ENCODE measurements at regions not wholly inside any gene's neighbourhood (a gene's known extent, or its start where the extent isn't known, plus 50 kb on each side); places are given as distances from the start of the nearest gene placed in this dataset.
"Not testable (repeated sequence)": the region's sequence is repeated elsewhere in the genome, so short reads cannot be mapped to it uniquely, and the experiment has no call there.

DNA sequence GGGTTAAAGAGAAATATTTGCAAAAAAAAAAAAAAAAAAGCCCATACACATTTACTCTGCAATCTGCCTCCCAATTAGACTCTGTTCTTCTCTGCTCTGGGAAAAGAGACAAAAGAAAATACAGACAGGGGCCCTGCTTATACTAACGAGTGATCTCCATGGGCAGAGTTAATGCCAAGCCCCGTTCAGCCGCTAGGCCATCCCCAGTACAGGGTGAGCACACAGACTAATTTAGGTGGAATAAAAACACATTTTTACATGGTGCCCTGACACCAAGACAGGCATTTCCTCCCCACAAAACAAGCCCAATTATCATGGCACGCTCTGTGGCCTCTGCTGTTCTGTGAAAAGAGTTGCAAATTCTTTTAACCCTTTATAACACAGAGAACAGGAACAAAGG lies 356.3 kb upstream of the C16orf82 start:
- CTCF ChIA-PET, result interaction anchor here (0.6 to 0.7 kb wide), 2 partner anchors 9 to 102 kb away, joined by 3 read pairs; no protein-coding TSS in a partner anchor
- no peaks in the 10 kb centered on the region for H3K36me3 Mint-ChIP-seq

DNA sequence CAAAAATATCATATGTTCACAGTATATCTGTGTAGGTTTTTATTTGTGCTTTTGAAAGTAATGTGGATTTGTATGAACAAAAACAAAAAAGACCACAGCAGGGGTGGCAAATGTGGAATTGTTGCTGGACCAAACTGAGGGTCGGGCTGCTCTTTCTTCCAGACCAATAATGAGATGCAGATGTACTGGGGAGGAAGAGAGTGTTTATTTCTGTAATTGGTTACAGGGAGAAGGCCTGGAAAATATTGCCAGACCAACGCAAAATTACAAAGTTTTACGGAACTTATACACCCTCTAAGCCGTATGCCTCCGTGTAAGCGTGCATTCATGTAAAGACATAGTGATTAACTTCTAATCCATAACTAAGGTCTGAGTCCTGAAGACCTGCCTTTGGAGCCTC lies 353.9 kb upstream of the C16orf82 start:
- no peaks in the 10 kb centered on the region for H3K27me3 Mint-ChIP-seq
- CTCF ChIA-PET, result no interaction called here
- no peak overlapping the region for H3K27ac Mint-ChIP-seq
- no peak for DNase-seq
- H3K4me3 Mint-ChIP-seq, result no peak overlapping the region
- H3K36me3 Mint-ChIP-seq, result no peaks in the 10 kb centered on the region
- H3K9me3 Mint-ChIP-seq, result peaks cover 2% of the 10 kb centered on the region
- no peaks in the 10 kb centered on the region for H3K4me1 Mint-ChIP-seq

More for the DNA sequence above, 356.3 kb upstream of the C16orf82 start:
- Mint-ChIP-seq H3K4me1 (no peaks in the 10 kb centered on the region), H3K9me3 (peaks cover 2% of the 10 kb centered on the region), H3K27ac (no peak overlapping the region), H3K4me3 (no peak overlapping the region), H3K27me3 (peaks cover 8% of the 10 kb centered on the region)
- no peak for DNase-seq

DNA sequence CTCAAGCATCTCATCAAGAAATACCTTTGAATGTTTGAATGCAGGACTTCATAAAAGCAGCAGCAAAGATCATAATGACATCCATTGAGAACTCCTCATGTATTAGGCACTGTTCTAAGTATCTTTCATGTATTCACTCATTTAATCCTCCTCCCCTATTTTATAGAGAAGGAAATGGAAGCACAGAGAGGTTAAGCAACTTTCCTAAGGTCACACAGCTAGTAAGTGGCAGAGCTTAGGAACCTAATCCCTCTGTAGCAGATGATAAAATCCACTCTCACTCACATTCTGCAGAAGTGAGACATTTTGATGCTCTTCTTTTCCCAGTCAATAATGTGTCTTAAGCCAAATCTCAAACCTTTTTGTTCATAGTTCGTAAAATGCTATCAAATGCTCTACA lies 350.8 kb upstream of the C16orf82 start:
- H3K27ac Mint-ChIP-seq, result no peak overlapping the region
- no peaks in the 10 kb centered on the region for H3K4me1 Mint-ChIP-seq
- H3K9me3 Mint-ChIP-seq, result peaks cover 1% of the 10 kb centered on the region
- no peaks in the 10 kb centered on the region for H3K27me3 Mint-ChIP-seq
- no peak for DNase-seq
- CTCF ChIA-PET, result no interaction called here
- H3K4me3 Mint-ChIP-seq, result no peak overlapping the region
- H3K36me3 Mint-ChIP-seq, result no peaks in the 10 kb centered on the region

DNA sequence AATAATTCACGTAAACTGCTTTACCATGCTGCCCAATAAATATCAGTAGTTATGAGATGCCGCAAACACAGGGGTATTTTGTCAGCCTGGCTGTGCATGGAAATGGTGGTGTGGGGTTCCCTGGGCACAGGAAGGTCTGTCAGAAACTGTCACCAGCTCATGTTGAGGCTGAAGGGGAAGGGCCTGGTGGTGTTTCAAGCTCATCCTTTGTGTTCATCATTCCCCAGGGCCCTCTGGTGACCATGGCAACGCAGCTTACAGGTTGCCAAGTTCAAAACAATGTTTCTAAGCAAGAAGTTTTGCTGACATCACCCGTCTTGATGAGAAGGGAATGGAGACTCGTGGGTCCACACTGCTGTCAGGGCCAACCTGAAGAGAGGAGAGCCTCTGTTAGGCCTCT lies 348.9 kb upstream of the C16orf82 start:
- Mint-ChIP-seq H3K36me3 (no peaks in the 10 kb centered on the region), H3K9me3 (no peaks in the 10 kb centered on the region), H3K27ac (no peak overlapping the region), H3K4me3 (no peak overlapping the region), H3K4me1 (no peaks in the 10 kb centered on the region), H3K27me3 (no peaks in the 10 kb centered on the region)
- CTCF ChIA-PET, result interaction anchor here (0.6 kb wide), 1 partner anchor 143 kb away, joined by 3 read pairs; no protein-coding TSS in a partner anchor
- no peak for DNase-seq

DNA sequence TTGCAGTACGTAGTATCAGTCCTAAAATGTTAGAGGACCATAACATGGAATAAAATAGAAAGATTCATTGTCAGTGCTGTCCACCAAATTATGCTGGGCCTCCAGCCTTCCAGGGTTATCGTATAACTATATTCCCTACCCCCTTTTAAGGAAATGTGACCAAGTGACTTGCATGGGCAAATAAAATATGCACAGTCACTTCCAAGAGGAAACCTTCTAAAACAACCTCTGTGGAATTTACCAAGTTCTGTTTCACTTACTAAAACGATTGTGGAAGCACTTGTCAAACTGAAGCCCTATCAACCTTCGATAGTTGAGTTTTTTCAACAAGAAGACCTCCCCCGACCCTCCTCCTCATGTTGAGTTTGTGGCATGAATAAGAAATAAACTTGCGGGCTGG lies 345.4 kb upstream of the C16orf82 start:
- Mint-ChIP-seq H3K27ac (no peak overlapping the region), H3K9me3 (no peaks in the 10 kb centered on the region), H3K4me1 (no peaks in the 10 kb centered on the region), H3K27me3 (no peaks in the 10 kb centered on the region), H3K36me3 (no peaks in the 10 kb centered on the region), H3K4me3 (no peak overlapping the region)
- CTCF ChIA-PET, result no interaction called here
- no peak for DNase-seq

DNA sequence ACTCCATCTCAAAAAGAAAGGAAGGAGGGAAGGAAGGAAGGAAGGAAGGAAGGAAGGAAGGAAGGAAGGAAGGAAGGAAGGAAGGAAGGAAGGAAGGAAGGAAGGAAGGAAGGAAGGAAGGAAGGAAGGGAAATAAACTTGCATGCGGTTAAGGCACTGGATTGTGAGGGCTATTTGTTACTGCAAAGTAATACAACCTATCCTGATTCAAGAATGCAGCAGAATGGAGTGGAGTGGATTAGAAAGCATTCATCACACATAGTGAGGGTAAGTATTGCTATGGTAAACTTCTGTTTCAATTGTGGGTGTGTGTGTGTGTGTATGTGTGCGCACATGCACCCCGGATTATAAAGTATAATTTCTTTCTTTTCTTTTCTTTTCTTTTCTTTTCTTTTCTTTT lies 344.8 kb upstream of the C16orf82 start:
- H3K36me3 Mint-ChIP-seq, H3K4me3 Mint-ChIP-seq, CTCF ChIA-PET, H3K9me3 Mint-ChIP-seq, H3K27ac Mint-ChIP-seq, H3K27me3 Mint-ChIP-seq, DNase-seq, H3K4me1 Mint-ChIP-seq: not testable (repeated sequence)

DNA sequence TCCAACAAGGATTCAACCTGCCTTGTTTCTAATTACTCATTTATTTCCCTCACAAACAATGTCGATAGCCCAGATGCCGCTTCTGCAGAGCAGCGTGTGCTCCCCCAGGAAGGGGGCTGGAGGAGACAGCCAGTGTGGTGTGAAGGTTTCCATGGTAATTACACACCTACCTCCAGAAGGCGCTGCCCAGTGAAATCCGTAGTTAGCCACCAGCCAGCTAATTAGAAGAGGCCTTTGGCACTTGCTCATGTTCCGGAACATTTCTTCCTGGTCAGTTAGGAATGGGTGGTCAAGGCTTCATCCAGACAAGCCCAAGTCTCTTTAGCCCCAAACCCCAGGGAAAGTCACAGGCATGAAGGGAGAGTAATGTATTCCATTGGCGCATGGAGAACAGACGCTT lies 342.5 kb upstream of the C16orf82 start:
- no peaks in the 10 kb centered on the region for H3K4me1 Mint-ChIP-seq
- no peak for DNase-seq
- H3K9me3 Mint-ChIP-seq, result no peaks in the 10 kb centered on the region
- no peaks in the 10 kb centered on the region for H3K36me3 Mint-ChIP-seq
- CTCF ChIA-PET, result no interaction called here
- no peak overlapping the region for H3K4me3 Mint-ChIP-seq
- peaks cover 13% of the 10 kb centered on the region for H3K27me3 Mint-ChIP-seq
- H3K27ac Mint-ChIP-seq, result no peak overlapping the region

DNA sequence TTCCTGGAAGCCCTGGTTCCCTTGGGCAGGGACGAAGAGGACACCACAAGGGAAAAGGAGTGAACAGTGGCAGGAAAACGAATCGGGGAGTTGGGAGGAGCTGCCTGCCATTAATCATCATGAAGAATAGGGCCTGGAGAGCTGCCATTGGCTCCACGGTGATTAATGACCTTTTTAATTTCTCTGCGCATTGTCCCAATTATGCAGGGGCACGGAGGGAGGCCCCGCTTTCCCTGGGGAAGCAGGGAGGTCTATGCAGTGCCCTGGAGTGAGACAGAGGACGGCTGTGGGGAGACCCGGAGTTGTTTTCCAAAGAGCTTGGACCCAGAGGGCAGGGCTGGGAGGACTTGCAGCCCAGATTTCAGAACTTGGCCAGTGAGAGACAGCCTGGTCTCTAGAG lies 338.9 kb upstream of the C16orf82 start:
- Mint-ChIP-seq H3K36me3 (no peaks in the 10 kb centered on the region), H3K4me1 (no peaks in the 10 kb centered on the region), H3K27ac (no peak overlapping the region), H3K4me3 (no peak overlapping the region), H3K27me3 (peaks cover 24% of the 10 kb centered on the region), H3K9me3 (no peaks in the 10 kb centered on the region)
- DNase-seq, result no peak
- CTCF ChIA-PET, result no interaction called here

DNA sequence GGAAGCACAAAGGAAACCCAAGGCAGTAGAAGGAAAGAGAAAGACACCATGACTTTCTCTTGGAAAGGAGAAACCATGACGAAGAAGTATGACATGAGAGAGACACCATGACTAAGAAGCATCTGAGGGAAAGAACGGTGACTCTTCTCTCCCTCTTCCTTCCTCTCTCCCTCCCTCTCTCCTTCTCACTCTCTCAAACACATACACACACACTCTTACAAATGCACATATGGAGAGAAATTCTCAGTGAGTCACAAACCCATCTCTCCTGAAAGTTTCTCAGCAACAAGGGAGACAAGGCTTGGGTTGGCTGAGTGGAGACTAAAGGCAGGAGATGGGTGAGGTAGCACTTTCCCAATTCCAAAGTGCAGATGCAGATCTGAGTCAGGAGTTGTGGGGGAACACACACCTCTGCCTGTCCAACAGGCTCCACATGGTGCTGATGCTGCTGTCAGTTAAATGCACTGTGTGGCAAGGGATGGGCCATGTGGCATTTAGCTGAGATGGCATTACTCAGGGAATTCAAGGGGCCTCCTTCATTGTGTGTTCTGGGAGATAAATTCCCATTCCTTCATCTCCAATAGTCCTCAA lies 336.7 kb upstream of the C16orf82 start:
- Mint-ChIP-seq H3K36me3 (no peaks in the 10 kb centered on the region), H3K9me3 (no peaks in the 10 kb centered on the region), H3K27me3 (peaks cover 27% of the 10 kb centered on the region), H3K4me3 (no peak overlapping the region), H3K27ac (no peak overlapping the region), H3K4me1 (no peaks in the 10 kb centered on the region)
- DNase-seq, result no peak
- CTCF ChIA-PET, result no interaction called here

DNA sequence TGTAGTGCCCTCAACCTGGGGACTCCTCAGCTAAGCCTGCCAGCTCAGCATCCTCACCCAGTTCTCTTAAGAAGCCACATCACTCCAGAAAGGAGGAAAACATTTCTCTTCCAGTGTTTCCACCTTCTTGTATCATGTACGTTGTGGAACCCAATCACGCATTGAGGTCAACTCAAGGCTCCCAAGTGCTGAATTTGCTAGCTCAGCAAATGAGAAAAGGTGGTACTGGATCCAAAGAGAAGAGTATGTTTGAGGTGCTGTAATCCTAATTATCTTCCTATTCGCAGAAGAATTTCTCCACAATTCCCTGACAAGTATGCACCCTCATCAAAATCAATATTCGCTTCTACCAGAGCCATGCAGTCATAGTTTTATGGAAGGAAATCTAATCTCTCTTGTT lies 335.0 kb upstream of the C16orf82 start:
- Mint-ChIP-seq H3K9me3 (no peaks in the 10 kb centered on the region), H3K27ac (no peak overlapping the region), H3K4me1 (no peaks in the 10 kb centered on the region), H3K36me3 (no peaks in the 10 kb centered on the region), H3K4me3 (no peak overlapping the region), H3K27me3 (peaks cover 27% of the 10 kb centered on the region)
- CTCF ChIA-PET, result no interaction called here
- no peak for DNase-seq

DNA sequence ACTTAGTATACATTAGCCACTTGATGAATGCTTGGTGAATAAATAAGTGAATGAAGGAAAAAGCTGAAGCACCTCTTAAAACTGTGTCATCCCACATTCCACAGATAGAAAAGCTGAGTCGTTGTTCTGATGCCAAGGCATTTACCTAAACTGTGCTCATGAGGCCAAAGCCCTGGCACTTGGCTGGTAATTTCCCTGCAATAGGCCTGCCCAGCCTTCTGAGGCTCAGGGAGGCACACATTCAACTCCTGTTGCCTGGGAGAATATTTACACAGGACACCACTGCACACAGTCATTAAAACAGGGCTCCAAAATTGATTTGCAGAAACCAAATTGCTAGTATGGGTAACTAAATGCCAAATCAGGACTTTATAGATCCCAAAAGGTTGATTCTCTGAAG lies 333.0 kb upstream of the C16orf82 start:
- no peak for DNase-seq
- Mint-ChIP-seq H3K4me1 (no peaks in the 10 kb centered on the region), H3K27ac (no peak overlapping the region), H3K27me3 (peaks cover 15% of the 10 kb centered on the region), H3K4me3 (no peak overlapping the region), H3K36me3 (no peaks in the 10 kb centered on the region), H3K9me3 (no peaks in the 10 kb centered on the region)
- CTCF ChIA-PET, result interaction anchor here (0.7 kb wide), 1 partner anchor 13 kb away, joined by 3 read pairs; no protein-coding TSS in a partner anchor

DNA sequence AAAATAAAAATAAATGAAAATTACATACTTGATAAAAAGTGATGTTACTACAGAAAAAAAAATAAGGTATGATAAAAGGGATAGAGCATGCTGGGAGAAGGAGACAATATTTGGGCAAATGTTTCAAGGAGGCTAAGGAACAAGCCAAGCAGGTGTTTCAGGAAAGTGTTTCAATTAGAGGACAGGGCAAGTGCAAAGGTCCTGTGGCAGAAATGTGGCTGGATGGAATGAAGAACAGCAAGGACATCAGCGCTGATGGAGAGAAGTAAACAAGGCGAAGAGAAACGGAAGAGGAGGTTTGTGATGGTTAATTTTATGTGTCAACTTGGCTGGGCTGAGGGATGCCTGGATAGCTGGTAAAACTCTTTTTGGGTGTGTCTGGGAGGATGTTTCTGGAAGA lies 331.2 kb upstream of the C16orf82 start:
- Mint-ChIP-seq H3K27ac (no peak overlapping the region), H3K27me3 (peaks cover 13% of the 10 kb centered on the region), H3K4me1 (no peaks in the 10 kb centered on the region), H3K36me3 (no peaks in the 10 kb centered on the region), H3K4me3 (no peak overlapping the region), H3K9me3 (no peaks in the 10 kb centered on the region)
- CTCF ChIA-PET, result no interaction called here
- DNase-seq, result no peak

DNA sequence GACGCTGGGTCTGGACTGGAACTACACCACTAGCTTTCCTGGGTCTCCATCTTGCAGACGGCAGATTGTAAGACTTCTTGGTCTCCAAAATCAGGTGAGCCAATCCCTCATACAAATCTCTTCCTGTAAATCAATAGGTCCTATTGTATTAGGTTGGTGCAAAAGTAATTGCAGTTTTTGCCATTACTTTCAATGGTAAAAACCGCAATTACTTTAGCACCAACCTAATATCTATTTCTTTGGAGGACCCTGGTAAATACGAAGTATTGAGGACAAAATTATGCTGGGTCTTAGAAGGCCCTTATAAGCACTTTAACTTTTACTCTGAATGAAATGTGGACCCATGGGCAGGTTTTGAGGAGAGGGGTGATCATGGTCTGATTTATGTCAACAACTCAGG lies 330.6 kb upstream of the C16orf82 start:
- no peak for DNase-seq
- H3K27ac Mint-ChIP-seq, result no peak overlapping the region
- no peaks in the 10 kb centered on the region for H3K4me1 Mint-ChIP-seq
- no peaks in the 10 kb centered on the region for H3K36me3 Mint-ChIP-seq
- no peaks in the 10 kb centered on the region for H3K9me3 Mint-ChIP-seq
- H3K4me3 Mint-ChIP-seq, result no peak overlapping the region
- peaks cover 8% of the 10 kb centered on the region for H3K27me3 Mint-ChIP-seq
- CTCF ChIA-PET, result no interaction called here

DNA sequence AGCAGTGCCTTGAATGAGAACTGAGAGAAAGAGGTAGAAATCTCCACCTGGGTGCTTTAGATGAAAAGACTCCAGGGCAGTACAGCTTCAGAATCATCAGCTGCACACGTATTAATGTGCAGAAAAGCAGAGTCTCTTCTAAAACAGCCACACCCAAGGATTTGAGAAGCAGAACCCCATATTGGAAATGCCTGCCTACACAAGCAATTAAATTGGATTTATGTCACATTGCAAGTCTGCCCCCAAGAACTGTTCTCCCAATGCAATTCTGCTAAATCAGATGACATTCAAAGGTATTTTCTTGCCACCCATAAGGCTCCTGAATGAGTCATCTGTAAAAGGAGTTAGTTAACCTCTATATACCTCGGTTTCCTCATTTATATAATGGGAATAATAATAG lies 326.0 kb upstream of the C16orf82 start:
- no peak for DNase-seq
- Mint-ChIP-seq H3K36me3 (no peaks in the 10 kb centered on the region), H3K9me3 (no peaks in the 10 kb centered on the region), H3K4me1 (no peaks in the 10 kb centered on the region), H3K27me3 (peaks cover 6% of the 10 kb centered on the region), H3K27ac (no peak overlapping the region), H3K4me3 (no peak overlapping the region)
- CTCF ChIA-PET, result interaction anchor here (1.0 kb wide), 1 partner anchor 55 kb away, joined by 3 read pairs; no protein-coding TSS in a partner anchor

DNA sequence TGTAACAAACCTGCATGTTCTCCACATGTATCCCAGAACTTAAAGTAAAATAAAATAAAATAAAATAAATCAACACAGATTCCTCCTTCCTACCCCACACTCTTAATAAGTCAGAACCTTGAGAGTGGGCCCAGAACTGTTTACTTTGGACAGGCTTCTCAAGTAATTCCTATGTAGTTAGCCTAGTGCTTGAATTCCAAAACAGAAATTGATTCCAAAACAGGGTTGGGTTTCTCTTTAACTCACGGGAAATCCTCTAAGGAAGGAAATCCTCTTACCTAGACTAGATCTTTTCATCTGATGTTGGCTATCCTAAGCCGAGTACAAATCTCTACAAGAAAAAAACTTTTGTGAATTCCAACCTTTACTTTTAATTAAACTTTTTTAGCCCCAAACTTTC lies 324.7 kb upstream of the C16orf82 start:
- Mint-ChIP-seq H3K9me3 (no peaks in the 10 kb centered on the region), H3K36me3 (no peaks in the 10 kb centered on the region), H3K27ac (no peak overlapping the region), H3K27me3 (peaks cover 7% of the 10 kb centered on the region), H3K4me3 (no peak overlapping the region), H3K4me1 (no peaks in the 10 kb centered on the region)
- no peak for DNase-seq
- CTCF ChIA-PET, result no interaction called here

DNA sequence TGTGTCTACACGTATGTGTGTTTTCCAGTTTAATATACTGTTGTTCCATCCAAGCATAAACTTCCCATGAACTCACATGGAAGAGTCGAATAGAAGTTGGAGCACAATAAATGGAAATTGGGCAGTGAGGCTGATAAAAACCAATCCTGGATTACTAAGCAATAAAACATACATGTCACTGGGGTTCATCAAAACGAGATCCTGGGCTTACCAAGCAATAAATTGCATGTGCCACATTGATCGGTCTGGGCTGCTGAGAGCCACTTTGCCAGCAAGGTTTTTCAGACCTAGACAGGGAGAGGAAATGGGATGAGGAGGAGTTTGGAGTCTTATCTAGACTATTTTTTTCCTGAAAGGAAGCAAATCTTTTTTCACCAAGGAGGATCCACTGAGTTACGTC lies 322.3 kb upstream of the C16orf82 start:
- no peaks in the 10 kb centered on the region for H3K9me3 Mint-ChIP-seq
- H3K27me3 Mint-ChIP-seq, result peaks cover 15% of the 10 kb centered on the region
- H3K4me1 Mint-ChIP-seq, result no peaks in the 10 kb centered on the region
- no peak for DNase-seq
- no peak overlapping the region for H3K27ac Mint-ChIP-seq
- H3K4me3 Mint-ChIP-seq, result no peak overlapping the region
- H3K36me3 Mint-ChIP-seq, result no peaks in the 10 kb centered on the region
- CTCF ChIA-PET, result no interaction called here
